HEK293T (cell line): ENCODE measurements at regions not wholly inside any gene's neighbourhood (a gene's known extent, or its start where the extent isn't known, plus 50 kb on each side); places are given as distances from the start of the nearest gene placed in this dataset.

Experiments
- CTCF ChIA-PET: fragments of 350-600 bp; formaldehyde crosslinking; extraction: SDS; loops from one replicate; lab custom pipeline; 2021; ENCODE audit warnings: antibody characterized with exemption, inconsistent platforms; lab: Yijun Ruan, JAX
- POLR2A ChIA-PET: fragments of 350-600 bp; formaldehyde crosslinking; extraction: SDS; loops from one replicate; lab custom pipeline; 2020; ENCODE audit warnings: antibody characterized with exemption, inconsistent platforms; lab: Yijun Ruan, JAX
- DNase-seq: peaks from one replicate; pipeline ENCODE4 v3.0.0; 2012; ENCODE audit warnings: mixed read lengths; ENCODE audit errors: extremely low spot score
- ARNT ChIP-seq: fragments of 450-650 bp; IDR thresholded peaks from 2 replicates; pipeline ENCODE4 v1.6.1; 2017; ENCODE audit warnings: mild to moderate bottlenecking
- BHLHE40 ChIP-seq: fragments of 450-650 bp; IDR thresholded peaks from 2 replicates; pipeline ENCODE4 v1.6.1; 2016; ENCODE audit warnings: mild to moderate bottlenecking, moderate library complexity, borderline replicate concordance
- CTBP1 ChIP-seq: fragments of 450-650 bp; IDR thresholded peaks from 2 replicates; pipeline ENCODE4 v1.6.1; 2016; ENCODE audit warnings: borderline replicate concordance
- ELF4 ChIP-seq: fragments of 450-650 bp; IDR thresholded peaks from 2 replicates; pipeline ENCODE4 v1.6.1; 2017; ENCODE audit warnings: antibody characterized with exemption
- FOXA1 ChIP-seq: fragments of 450-650 bp; IDR thresholded peaks from 2 replicates; pipeline ENCODE4 v1.6.1; 2016; ENCODE audit warnings: mild to moderate bottlenecking
- FOXK2 ChIP-seq: fragments of 450-650 bp; IDR thresholded peaks from 2 replicates; pipeline ENCODE4 v1.6.1; 2016; ENCODE audit warnings: mild to moderate bottlenecking
- FOXM1 ChIP-seq: fragments of 450-650 bp; IDR thresholded peaks from 2 replicates; pipeline ENCODE4 v1.6.1; 2017; ENCODE audit warnings: mild to moderate bottlenecking, borderline replicate concordance
- HDGF ChIP-seq: fragments of 450-650 bp; IDR thresholded peaks from 2 replicates; pipeline ENCODE4 v1.6.1; 2017; ENCODE audit warnings: antibody characterized with exemption, borderline replicate concordance
- L3MBTL2 ChIP-seq: fragments of 450-650 bp; conservative IDR thresholded peaks from 2 replicates; pipeline ENCODE4 v1.6.1; 2016; ENCODE audit warnings: mild to moderate bottlenecking
- LEF1 ChIP-seq: fragments of 450-650 bp; IDR thresholded peaks from 2 replicates; pipeline ENCODE4 v1.6.1; 2017; ENCODE audit warnings: mild to moderate bottlenecking, borderline replicate concordance
- NFRKB ChIP-seq: fragments of 450-650 bp; IDR thresholded peaks from 2 replicates; pipeline ENCODE4 v1.6.1; 2016; ENCODE audit warnings: mild to moderate bottlenecking, moderate library complexity
- PKNOX1 ChIP-seq: fragments of 450-650 bp; IDR thresholded peaks from 2 replicates; pipeline ENCODE4 v1.6.1; 2016
- SP1 ChIP-seq: fragments of 450-650 bp; IDR thresholded peaks from 2 replicates; pipeline ENCODE4 v1.6.1; 2017
- SUZ12 ChIP-seq: fragments of 450-650 bp; IDR thresholded peaks from 2 replicates; pipeline ENCODE4 v1.6.1; 2016; ENCODE audit warnings: mild to moderate bottlenecking
- TARDBP ChIP-seq: fragments of 450-650 bp; IDR thresholded peaks from 2 replicates; pipeline ENCODE4 v1.6.1; 2016
- ZNF384 ChIP-seq: fragments of 450-650 bp; IDR thresholded peaks from 2 replicates; pipeline ENCODE4 v1.6.1; 2016

- DNase-seq = no peak
- ChIA-PET CTCF (no interaction called here), POLR2A (no interaction called here)
- no peak for TF ChIP-seq FOXM1
- no peak for TF ChIP-seq BHLHE40
These were observed 67.6 kb downstream of the SCN11A start for GRCh38 chr3:38984110-38984509.

GRCh38 chr3:38980938-38981337 lies 70.8 kb downstream of the SCN11A start:
- no peak for DNase-seq
- POLR2A ChIA-PET = interaction anchor here (0.7 kb wide), 1 partner anchor 9 kb away, joined by 3 read pairs; no protein-coding TSS in a partner anchor
- CTCF ChIA-PET = no interaction called here
- TF ChIP-seq FOXK2 (no peak), BHLHE40 (no peak)

- ChIA-PET CTCF (no interaction called here), POLR2A (no interaction called here)
These were observed 73.0 kb downstream of the SCN11A start for GRCh38 chr3:38978729-38979128.

GRCh38 chr3:38970851-38971638 lies 80.7 kb downstream of the SCN11A start:
- no peak for DNase-seq
- ChIA-PET CTCF (interaction anchor here (0.9 kb wide), 1 partner anchor 29 kb away, joined by 5 read pairs; no protein-coding TSS in a partner anchor), POLR2A (interaction anchor here (0.7 kb wide), 1 partner anchor 9 kb away, joined by 3 read pairs; no protein-coding TSS in a partner anchor)

More at GRCh38 chr3:38978729-38979128, 73.0 kb downstream of the SCN11A start:
- TF ChIP-seq L3MBTL2 = no peak
- TF ChIP-seq ARNT = no peak
- no peak for TF ChIP-seq FOXM1
- DNase-seq = no peak

GRCh38 chr3:38969317-38970235 lies 82.2 kb downstream of the SCN11A start:
- POLR2A ChIA-PET = no interaction called here
- CTCF ChIA-PET = interaction anchor here (0.6 to 0.8 kb wide), 2 partner anchors 9 to 537 kb away, joined by 3 to 4 read pairs; no protein-coding TSS in a partner anchor
- TF ChIP-seq ARNT (no peak), ZNF384 (no peak)
- DNase-seq = no peak

More at GRCh38 chr3:38970851-38971638, 80.7 kb downstream of the SCN11A start:
- TF ChIP-seq NFRKB = no peak
- no peak for TF ChIP-seq HDGF
- TF ChIP-seq BHLHE40 = no peak
- no peak for TF ChIP-seq ELF4
- no peak for TF ChIP-seq L3MBTL2
- no peak for TF ChIP-seq CTBP1
- TF ChIP-seq ARNT = no peak
- no peak for TF ChIP-seq SP1
- TF ChIP-seq FOXM1 = no peak
- TF ChIP-seq PKNOX1 = no peak
- no peak for TF ChIP-seq ZNF384
- no peak for TF ChIP-seq FOXK2
- TF ChIP-seq TARDBP = no peak

- CTCF ChIA-PET = interaction anchor here (0.6 to 0.7 kb wide), 2 partner anchors 125 to 538 kb away, joined by 3 to 4 read pairs; no protein-coding TSS in a partner anchor
- no peak for TF ChIP-seq CTBP1
- TF ChIP-seq BHLHE40 = no peak
- no peak for TF ChIP-seq FOXM1
- TF ChIP-seq ARNT = no peak
- no peak for TF ChIP-seq ZNF384
- no peak for TF ChIP-seq HDGF
- no peak for TF ChIP-seq PKNOX1
- no peak for TF ChIP-seq ELF4
- no peak for TF ChIP-seq L3MBTL2
- TF ChIP-seq FOXK2 = no peak
- TF ChIP-seq SP1 = no peak
- TF ChIP-seq NFRKB = no peak
- TF ChIP-seq TARDBP = no peak
- DNase-seq = no peak
- POLR2A ChIA-PET = no interaction called here
These were observed 82.9 kb downstream of the SCN11A start for GRCh38 chr3:38968891-38969290.

- ChIA-PET POLR2A (no interaction called here), CTCF (interaction anchor here (0.7 kb wide), 1 partner anchor 126 kb away, joined by 3 read pairs; no protein-coding TSS in a partner anchor)
- no peak for DNase-seq
- TF ChIP-seq NFRKB (no peak), ARNT (no peak), L3MBTL2 (no peak), TARDBP (no peak), LEF1 (no peak), HDGF (no peak), SP1 (no peak), FOXM1 (no peak), FOXK2 (no peak), FOXA1 (no peak), ELF4 (no peak), SUZ12 (no peak), CTBP1 (no peak), ZNF384 (no peak), PKNOX1 (no peak), BHLHE40 (no peak)
These were observed 83.3 kb downstream of the SCN11A start for GRCh38 chr3:38968403-38968802.
